GM21717 (cell line): ENCODE measurements at regions not wholly inside any gene's neighbourhood (a gene's known extent, or its start where the extent isn't known, plus 50 kb on each side); places are given as distances from the start of the nearest gene placed in this dataset.
"Not testable (repeated sequence)": the region's sequence is repeated elsewhere in the genome, so short reads cannot be mapped to it uniquely, and the experiment has no call there.

Experiments
- ATAC-seq: cut with Tn5 transposase; IDR thresholded peaks from one replicate; pipeline ENCODE4 v1.9.1; 2021; ENCODE audit warnings: mild to moderate bottlenecking, moderate library complexity; ENCODE audit not compliant: unreplicated experiment

DNA sequence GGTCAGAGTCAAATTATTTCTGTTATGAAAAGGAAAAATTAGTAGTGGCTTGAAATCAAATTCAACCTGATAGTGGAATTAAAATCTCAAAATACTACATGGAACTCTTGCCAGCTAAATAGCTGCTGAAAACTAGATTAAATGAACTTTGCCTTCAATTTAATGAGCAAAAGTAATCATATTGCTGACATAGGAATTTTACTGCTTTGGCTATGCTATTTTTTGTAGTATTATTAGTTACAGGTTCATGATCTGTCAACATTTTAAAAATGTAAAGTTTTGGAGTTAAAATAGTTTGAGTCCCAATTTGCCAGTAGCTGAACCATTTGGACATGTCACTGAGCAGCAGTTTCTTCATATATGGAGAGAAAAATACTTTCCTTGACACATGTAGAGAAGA is 81.4 kb downstream of the RERGL start:
- ATAC-seq: no peak

GRCh38 chr12:17999174-17999801 is 90.7 kb downstream of the RERGL start:
- ATAC-seq: no peak

GRCh38 chr12:17992002-17992656 is 97.9 kb downstream of the RERGL start:
- peak; percentile 95 for ATAC-seq

DNA sequence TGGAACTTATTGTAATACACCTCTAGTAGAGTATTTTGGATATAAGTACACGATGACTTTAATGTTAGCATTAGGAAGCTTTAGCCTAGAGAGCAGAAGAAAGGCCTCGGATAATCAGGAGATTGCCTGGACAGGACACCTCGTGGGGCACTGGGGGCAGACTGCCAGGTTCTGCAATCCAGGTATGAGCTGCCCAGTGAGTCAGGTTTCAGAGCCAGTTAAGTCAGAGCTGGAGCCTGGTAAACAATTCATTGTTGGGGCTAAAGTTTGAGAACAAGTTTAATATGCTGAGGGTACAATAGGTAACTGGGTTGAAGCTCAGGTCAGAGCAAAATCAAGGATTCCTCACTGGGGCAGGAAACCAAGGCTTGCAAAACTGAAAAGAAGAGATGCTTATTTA is 107.4 kb downstream of the RERGL start:
- ATAC-seq: no peak

DNA sequence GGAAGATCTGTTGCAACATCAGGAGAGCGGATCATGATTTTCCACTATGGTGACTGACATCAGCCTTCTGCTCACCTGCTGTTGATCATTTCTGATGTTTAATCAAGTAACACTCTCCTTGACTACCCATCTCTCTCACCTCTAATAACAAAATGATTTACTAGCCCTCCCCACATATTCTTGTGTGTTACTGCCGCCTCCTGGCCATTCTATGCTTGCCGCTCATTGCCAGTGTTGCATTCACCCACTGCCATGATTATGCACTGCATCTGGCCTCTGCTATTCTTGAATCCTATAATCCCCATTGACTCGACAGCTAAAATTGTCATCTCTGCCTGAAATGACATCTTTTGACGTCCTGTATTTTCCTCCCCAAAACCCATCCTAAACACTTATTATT is 113.8 kb downstream of the RERGL start:
- ATAC-seq: no peak

- no peak for ATAC-seq
Measured at GRCh38 chr12:17975763-17976162, 114.2 kb downstream of the RERGL start.

DNA sequence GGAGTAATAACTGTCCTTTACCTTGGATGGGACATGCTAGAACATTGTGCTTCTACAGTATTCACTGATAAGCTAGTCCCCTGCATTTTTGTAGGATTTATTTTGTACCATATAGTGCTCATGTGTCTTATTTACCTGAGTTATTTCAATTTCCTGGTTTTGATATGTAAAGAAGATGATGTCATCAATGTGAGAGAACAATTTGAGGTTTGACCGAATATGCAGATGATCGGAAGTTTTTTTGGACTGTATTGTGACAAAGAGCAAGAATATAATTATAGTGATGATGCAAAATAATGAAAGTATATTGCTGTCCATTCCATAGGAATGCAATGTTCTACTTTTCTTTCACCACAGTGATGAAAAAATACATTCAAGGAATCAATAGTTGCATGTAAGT is 114.8 kb downstream of the RERGL start:
- no peak for ATAC-seq

DNA sequence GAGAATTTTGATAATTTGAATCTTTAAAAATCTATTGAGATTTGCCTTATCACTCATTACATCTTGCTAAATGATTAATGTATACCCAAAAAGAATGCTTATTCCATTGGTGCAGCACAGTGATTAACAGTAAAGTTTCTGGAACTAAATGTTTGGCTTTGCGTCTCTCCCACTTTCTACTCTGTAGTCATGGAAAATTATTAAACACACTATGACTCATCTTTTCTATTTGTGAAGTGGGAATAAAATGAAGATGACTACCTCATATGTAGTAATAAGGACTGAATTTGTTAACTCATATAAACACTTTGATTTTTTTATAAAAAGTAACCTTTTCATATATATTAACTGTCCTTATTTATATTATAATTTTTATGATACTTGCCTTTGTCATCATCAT is 118.1 kb downstream of the RERGL start:
- ATAC-seq: no peak

DNA sequence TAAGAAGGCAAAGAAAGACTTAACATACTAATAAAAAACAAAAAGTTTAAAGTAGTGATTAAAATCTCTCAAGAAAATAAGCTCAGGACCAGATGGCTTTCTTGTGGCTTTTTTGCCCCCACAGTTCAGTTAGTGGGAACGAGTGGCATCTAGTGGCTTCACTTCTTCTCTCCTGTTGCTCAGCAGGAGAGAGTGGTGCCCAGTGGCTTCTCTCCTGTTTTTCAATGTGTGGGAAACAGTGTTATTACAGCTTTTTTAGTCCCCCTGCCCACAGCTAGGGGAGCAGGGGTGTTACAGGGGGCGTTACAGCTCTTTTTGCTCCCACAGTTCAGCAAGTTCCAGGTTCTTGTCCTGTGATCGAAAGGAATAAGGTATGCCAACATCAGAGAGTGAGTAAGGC is 135.2 kb downstream of the RERGL start:
- ATAC-seq: no peak

DNA sequence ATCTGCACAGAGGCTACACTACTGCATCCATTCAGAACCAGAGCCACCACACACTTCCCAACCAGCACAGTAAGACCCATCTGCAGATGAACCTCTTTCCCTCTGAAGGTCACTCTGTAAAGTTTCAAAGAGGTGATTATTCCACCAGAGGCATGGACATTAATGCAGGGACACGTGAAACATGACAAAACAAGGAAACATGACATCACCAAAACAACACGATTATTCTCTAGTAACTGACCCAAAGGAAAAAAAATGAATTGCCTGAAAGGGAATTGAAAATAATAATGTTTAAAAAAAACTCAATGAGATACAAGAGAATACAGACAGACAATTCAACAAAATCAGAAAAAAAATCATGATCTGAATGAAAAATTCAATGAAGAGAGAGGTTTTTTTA is 139.1 kb downstream of the RERGL start:
- ATAC-seq: no peak

DNA sequence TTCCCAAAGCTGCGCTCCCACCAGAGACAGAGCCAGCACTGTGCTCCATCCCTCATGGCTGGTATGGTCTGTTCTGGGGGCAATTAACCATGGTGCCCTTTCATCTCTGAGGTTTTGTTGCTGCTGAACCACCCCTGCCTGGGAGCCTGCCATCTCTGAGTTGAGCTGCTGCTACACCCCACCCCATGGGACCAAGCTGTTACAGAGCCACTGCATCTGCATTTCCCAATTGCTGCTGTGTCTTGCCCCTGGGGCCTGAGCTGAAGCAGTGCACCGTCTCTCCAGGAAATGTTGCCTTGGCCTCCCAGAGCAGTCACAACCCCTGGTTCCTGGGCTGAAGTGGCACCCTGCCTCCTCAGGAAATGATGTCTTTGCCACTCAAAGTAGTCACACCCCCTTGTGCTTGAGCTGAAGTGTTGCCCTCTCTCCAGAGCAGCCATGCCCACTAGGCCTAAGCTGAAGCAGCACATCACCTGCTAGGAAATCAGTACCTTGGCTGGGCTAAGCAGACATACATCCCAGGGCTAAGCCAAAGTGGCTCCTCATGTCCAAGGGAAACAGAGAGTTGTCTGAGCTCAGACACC is 140.3 kb downstream of the RERGL start:
- no peak for ATAC-seq

DNA sequence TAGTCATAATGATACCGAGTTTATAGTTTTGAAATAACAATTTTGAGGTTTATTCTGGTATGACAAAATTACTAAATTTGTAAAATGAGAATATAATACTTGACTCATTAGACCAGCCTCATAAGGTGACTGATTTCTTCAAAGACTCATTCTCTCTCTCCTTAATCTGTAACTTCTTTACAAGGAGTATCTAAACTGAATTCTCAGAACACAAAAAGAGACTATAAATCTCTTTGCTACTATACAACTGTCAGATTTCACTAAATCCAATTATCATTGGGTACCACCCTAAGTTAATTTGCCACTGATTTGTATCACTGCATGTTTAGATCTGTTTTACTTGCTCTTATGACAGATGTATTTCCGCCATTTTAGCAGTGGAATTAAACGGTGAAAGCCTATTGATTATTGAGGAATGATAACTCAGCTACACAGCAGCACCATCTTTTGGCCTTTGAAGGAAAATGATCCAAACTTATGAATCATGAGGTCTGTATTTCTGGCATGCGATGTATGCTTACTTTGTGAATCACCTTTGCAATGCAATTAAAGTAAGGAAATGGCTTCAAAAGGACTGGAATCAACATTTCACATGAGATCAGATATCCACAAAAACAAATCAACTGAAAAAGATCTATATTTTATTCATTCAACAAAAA is 161.2 kb downstream of the RERGL start:
- no peak for ATAC-seq

DNA sequence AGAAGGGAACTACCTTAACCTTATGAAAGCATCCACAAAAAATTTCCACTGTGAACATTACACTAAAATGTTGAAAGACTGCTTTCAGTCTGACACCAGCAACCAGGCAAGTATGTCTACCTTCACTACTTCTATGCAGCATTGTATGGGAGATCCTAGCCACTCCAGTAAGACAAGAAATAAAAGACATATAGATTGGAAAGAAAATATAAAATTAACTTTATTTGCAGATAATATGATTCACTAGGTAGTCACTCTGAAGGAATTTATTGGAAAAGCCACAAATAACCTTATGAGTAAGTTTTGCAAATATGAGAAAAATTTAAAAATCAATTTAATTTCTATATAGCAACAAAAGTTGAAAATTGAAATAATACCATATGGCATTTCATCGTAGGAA is 172.0 kb downstream of the RERGL start:
- no peak for ATAC-seq

GRCh38 chr12:17884581-17884980 is 205.4 kb downstream of the RERGL start:
- ATAC-seq: no peak

GRCh38 chr12:17878714-17879113 is 211.3 kb downstream of the RERGL start:
- ATAC-seq: no peak

DNA sequence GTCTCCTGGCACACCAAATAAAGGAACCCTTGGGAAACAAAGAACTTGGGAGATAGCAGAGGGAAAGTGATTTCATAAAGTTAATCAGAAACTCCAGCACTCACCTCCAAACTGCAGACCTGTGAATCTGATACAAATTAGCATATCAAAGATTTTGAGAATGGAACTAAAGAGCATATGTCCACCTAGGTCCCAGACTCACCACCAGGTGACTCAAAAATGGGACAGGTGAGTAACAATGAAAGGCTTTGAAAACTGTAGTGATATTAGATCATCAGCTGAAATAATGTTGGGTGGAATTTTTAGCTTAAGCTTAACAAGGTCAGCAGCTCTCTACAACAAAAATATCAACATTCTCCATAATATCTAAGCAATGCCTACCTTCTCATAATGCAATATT is 214.8 kb downstream of the RERGL start:
- no peak for ATAC-seq

GRCh38 chr12:17866802-17867201 is 223.2 kb downstream of the RERGL start:
- ATAC-seq: no peak

DNA sequence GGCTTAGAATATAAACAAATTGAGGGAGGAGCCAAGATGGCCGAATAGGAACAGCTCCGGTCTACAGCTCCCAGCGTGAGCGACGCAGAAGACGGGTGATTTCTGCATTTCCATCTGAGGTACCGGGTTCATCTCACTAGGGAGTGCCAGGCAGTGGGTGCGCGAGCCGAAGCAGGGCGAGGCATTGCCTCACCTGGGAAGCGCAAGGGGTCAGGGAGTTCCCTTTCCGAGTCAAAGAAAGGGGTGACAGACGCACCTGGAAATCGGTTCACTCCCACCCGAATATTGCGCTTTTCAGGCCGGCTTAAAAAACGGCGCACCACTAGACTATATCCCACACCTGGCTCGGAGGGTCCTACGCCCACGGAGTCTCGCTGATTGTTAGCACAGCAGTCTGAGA is 234.4 kb downstream of the RERGL start:
- ATAC-seq: not testable (repeated sequence)

GRCh38 chr12:17853054-17853453 is 236.9 kb downstream of the RERGL start:
- ATAC-seq: no peak

DNA sequence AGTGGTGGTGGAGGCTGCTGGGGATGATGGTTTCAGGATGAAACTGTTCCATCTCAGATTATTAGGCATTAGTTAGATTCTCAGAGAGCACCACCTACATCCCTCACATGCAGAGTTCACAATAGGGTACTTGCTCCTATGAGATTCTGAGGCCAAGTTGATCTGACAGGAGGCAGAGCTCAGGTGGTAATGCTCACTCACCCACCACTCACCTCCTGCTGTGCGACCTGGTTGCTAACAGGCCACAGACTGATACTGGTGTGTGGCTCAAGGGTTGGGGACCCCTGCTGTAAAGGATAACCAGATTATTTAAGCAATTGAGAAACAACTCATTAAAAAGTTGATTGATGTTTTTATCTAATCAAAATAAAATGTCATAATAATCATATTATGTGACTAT is 248.5 kb downstream of the RERGL start:
- ATAC-seq: no peak

DNA sequence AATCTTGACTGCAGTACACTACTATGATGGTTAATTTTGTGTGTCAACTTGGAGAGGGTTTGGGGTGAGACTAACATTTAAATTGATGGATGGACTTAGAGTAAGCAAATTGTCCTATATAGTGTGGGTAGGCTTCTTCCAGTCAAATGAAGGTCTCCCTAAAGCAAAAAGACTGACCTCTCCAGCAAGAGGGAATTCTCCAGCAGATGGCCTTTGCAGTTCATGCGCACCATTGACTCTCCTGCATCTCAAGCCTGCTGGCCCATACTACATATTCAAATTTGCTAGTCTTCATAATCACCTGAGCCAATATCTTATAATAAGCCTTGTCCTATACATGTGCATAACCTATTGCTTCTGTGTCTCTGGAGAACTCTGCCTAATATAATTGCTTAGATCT is 260.2 kb downstream of the RERGL start:
- no peak for ATAC-seq

- ATAC-seq: no peak
Measured at GRCh38 chr12:17818931-17819330, 271.1 kb downstream of the RERGL start.
